Colonic mucosa (tissue), 4 donors: ENCODE measurements at regions not wholly inside any gene's neighbourhood (a gene's known extent, or its start where the extent isn't known, plus 50 kb on each side); places are given as distances from the start of the nearest gene placed in this dataset.

Source experiments
- DNase-seq: peaks from one replicate; pipeline ENCODE4 v3.0.0-alpha.2; 2020
- H3K27ac ChIP-seq: fragments of 200-600 bp; one replicate; pipeline ENCODE4 v1.8.0; 2021
- H3K27me3 ChIP-seq: fragments of 200-600 bp; one replicate; pipeline ENCODE4 v1.8.0; 2021
- H3K36me3 ChIP-seq: fragments of 200-600 bp; one replicate; pipeline ENCODE4 v1.8.0; 2021
- H3K4me1 ChIP-seq: fragments of 200-600 bp; one replicate; pipeline ENCODE4 v1.8.0; 2021; ENCODE audit warnings: mild to moderate bottlenecking
- H3K4me3 ChIP-seq: fragments of 200-600 bp; one replicate; pipeline ENCODE4 v1.8.0; 2021
- H3K9ac ChIP-seq, 2 donors: one replicate each; pipeline ENCODE4 v1.7.0; 2013; ENCODE audit warnings: control low read depth in 2 of 2, low read depth in 2 of 2, low read length in 2 of 2
- H3K9me3 ChIP-seq: fragments of 200-600 bp; one replicate; pipeline ENCODE4 v1.8.0; 2021
- intact Hi-C: fragments of 100-400 bp; cut with DNase I; formaldehyde crosslinking; loops from one replicate; pipeline ENCODE4 v1.14.1; 2022
- TF ChIP-seq, protein P1 (sequence below): fragments of 200-600 bp; IDR thresholded peaks from one replicate; pipeline ENCODE4 v1.8.0; 2022; ENCODE audit warnings: antibody characterized with exemption, mild to moderate bottlenecking
- donor health status: healthy.
- donor health status: DM: no; HTN: no; CAD: no.
- donor health status: DM: no; HTN: no; CAD: no.

DNA sequence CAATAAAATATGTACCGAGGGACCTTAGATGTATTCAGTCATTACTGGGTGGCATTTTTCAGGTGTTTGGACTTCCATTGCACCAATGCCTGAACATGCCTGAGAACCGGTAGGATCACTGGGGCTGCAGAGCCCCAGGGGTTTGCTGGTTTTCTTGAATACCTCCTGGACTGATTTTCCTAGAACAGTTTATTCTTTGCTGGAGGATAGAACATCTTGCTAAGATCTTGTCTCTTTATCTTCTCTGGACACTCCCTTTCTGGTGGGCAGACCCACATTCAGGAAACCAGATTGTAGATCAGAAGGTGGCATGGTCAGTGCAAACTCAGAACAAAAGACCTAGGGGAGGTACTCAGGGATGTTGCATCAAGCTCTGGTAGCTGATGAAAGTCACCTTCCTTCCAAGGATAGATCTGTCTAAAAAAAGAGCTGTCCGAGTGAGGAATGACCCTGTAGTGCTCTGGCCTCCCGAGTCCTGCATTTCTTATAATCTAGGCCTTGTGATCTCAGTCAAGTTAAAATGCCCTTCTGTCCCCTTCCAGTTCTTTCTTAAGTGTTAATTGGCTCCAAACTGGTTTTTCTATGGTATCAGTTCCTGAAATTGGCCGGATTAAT is 84.8 kb downstream of the CLDN34 start:
- no peak overlapping the region for H3K4me3 ChIP-seq
- H3K9ac ChIP-seq = no peak overlapping the region
- H3K27ac ChIP-seq = no peak overlapping the region
- H3K27me3 ChIP-seq = no peaks in the 10 kb centered on the region
- no peaks in the 10 kb centered on the region for H3K9me3 ChIP-seq
- no peaks in the 10 kb centered on the region for H3K36me3 ChIP-seq
- no peak for DNase-seq
- TF ChIP-seq, protein P1, sequence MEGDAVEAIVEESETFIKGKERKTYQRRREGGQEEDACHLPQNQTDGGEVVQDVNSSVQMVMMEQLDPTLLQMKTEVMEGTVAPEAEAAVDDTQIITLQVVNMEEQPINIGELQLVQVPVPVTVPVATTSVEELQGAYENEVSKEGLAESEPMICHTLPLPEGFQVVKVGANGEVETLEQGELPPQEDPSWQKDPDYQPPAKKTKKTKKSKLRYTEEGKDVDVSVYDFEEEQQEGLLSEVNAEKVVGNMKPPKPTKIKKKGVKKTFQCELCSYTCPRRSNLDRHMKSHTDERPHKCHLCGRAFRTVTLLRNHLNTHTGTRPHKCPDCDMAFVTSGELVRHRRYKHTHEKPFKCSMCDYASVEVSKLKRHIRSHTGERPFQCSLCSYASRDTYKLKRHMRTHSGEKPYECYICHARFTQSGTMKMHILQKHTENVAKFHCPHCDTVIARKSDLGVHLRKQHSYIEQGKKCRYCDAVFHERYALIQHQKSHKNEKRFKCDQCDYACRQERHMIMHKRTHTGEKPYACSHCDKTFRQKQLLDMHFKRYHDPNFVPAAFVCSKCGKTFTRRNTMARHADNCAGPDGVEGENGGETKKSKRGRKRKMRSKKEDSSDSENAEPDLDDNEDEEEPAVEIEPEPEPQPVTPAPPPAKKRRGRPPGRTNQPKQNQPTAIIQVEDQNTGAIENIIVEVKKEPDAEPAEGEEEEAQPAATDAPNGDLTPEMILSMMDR = no peak
- intact Hi-C loops = no loop called here
- H3K4me1 ChIP-seq = no peaks in the 10 kb centered on the region

DNA sequence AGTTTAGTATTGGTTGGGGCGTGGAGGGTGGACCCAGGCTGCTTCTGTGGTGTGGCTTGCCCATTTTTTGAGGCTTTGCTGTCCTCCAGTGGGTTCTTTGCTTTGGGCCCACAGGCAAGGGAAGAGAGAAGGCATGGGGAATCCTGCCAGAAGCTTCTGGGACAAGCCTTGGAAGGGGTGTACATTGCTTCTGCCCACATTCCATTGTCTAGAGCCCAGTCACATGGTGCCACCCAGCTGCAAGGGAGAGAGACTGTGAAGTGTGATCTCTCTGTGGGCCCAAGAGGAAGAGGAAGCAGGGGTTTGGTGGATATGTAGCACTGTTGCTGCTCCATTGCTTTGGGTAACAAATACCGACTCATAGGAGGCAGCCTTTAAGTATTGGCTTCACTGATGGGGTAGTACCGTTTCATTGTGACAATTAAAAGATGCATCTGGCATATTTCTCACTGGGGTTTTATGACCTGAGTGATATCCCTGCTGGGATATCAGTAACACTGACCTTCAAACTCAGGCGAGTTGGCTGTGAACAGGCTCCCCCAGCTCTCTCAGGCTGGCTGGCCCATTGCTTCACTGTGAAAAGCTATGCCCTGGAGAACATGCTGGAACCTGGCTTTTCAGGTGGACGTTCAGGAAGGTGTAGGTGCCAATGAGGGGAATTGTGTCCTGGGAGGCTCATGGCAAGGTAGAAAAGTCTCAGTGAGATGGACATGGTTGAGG is 85.9 kb downstream of the CLDN34 start:
- Histone ChIP-seq H3K4me3 (no peak overlapping the region), H3K27ac (no peak overlapping the region), H3K27me3 (no peaks in the 10 kb centered on the region), H3K9me3 (no peaks in the 10 kb centered on the region), H3K4me1 (no peaks in the 10 kb centered on the region), H3K36me3 (no peaks in the 10 kb centered on the region), H3K9ac (no peak overlapping the region)
- TF ChIP-seq, protein P1 = no peak
- intact Hi-C loops = no loop called here
- no peak for DNase-seq

DNA sequence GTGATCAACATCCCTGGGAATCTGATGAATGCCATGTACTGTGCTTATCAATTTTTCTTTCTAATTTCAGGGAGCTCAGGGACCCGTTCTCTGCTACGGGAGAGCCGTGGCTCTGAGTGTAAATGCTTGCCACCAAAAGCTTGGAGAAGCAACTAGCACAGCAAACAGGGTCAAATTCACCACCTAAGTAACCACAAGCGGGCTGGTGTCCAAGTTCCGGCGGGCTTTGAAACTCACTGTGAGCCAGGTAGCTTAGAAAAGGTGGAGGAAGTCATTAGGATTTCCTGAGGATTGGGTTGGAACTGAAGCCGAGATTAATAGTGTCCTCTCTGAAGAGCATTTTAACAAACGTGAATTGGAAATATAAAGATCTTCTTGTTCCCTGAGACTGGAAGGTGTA is 87.2 kb downstream of the CLDN34 start:
- Histone ChIP-seq H3K27me3 (no peaks in the 10 kb centered on the region), H3K4me1 (no peaks in the 10 kb centered on the region), H3K9me3 (no peaks in the 10 kb centered on the region), H3K9ac (no peak overlapping the region), H3K4me3 (no peak overlapping the region), H3K36me3 (no peaks in the 10 kb centered on the region), H3K27ac (no peak overlapping the region)
- intact Hi-C loops = no loop called here
- DNase-seq = no peak
- TF ChIP-seq, protein P1 = no peak

DNA sequence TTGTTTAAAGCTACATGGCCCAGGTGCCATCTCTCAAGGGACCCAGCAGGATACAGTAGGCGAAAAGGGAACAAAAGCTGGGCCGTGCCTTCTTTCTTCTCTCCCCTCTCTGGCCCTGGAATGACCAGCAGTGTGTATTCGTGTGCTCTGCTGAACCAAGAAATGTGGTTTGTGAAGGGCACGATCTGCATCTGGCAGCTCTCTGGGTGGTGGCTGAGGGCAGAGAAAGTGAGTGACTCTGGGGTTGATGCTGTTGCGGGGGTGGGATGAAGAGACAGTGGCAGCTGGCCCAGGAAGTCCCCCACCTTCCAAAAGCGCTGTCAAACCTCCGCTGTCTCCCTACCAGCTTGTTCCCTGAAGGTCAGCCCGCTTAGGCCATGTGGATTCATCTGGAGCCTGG is 88.3 kb downstream of the CLDN34 start:
- Histone ChIP-seq H3K4me1 (no peaks in the 10 kb centered on the region), H3K27ac (no peak overlapping the region), H3K4me3 (no peak overlapping the region), H3K27me3 (no peaks in the 10 kb centered on the region), H3K36me3 (no peaks in the 10 kb centered on the region), H3K9ac (no peak overlapping the region), H3K9me3 (no peaks in the 10 kb centered on the region)
- no peak for DNase-seq
- TF ChIP-seq, protein P1 = no peak
- intact Hi-C loops = no loop called here

DNA sequence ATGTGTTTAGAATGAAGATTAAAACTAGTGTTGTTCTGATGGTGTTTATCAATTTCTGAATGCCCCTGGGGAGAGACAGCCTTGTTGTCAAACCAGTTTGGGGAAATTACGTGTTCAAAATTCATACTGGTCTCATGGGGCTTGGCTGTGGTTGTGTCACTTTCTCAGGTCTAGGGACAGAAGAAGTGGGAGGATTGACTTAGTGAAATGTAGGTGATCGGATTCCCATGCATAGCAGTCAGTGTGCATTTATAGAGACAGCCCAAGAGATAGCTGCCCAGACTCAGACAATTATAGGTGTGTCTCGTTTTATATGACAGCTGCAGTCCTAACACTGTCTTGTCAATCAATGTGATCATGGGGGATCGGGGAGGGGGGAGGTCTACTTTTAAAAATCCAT is 94.4 kb upstream of the CLCN4 start:
- no peak for DNase-seq
- H3K4me1 ChIP-seq = no peaks in the 10 kb centered on the region
- no peaks in the 10 kb centered on the region for H3K9me3 ChIP-seq
- H3K9ac ChIP-seq = no peak overlapping the region
- intact Hi-C loops = no loop called here
- H3K27me3 ChIP-seq = no peaks in the 10 kb centered on the region
- H3K4me3 ChIP-seq = no peak overlapping the region
- H3K27ac ChIP-seq = no peak overlapping the region
- TF ChIP-seq, protein P1 = no peak
- no peaks in the 10 kb centered on the region for H3K36me3 ChIP-seq
